ENCODE measurements at regions not wholly inside any gene's neighbourhood (a gene's known extent, or its start where the extent isn't known, plus 50 kb on each side); places are given as distances from the start of the nearest gene placed in this dataset.

- Histone ChIP-seq H3K4me1 (peaks cover 0 to 40% (median 0%) of the 10 kb centered on the region in 4 donors), H3K27ac (peak overlapping the region in 1 of 4 donors; percentile 36), H3K36me3 (no peaks in the 10 kb centered on the region), H3K27me3 (no peaks in the 10 kb centered on the region), H3K4me3 (no peak overlapping the region), H3K9me3 (no peaks in the 10 kb centered on the region)
- WGBS, 2 donors: 53 to 59% methylated on average over 4 of the region's 4 CpGs
- DNase-seq (ENCODE audit: low spot score in 2 of 2): no peak
- TF ChIP-seq EP300 (IDR thresholded peaks at IDR 0.05): peak in 1 of 2 donors; percentile 14
- no peak for TF ChIP-seq POLR2A (IDR thresholded peaks at IDR 0.05)
These were observed 388.0 kb downstream of the PLPP3 start for GRCh38 chr1:56191369-56191768.

GRCh38 chr1:56190806-56191365 lies 388.5 kb downstream of the PLPP3 start:
- no peaks in the 10 kb centered on the region for H3K36me3 ChIP-seq
- peak in 1 of 2 donors; percentile 22 for DNase-seq (ENCODE audit: low spot score in 2 of 2)
- H3K9me3 ChIP-seq: no peaks in the 10 kb centered on the region
- TF ChIP-seq, protein P1, sequence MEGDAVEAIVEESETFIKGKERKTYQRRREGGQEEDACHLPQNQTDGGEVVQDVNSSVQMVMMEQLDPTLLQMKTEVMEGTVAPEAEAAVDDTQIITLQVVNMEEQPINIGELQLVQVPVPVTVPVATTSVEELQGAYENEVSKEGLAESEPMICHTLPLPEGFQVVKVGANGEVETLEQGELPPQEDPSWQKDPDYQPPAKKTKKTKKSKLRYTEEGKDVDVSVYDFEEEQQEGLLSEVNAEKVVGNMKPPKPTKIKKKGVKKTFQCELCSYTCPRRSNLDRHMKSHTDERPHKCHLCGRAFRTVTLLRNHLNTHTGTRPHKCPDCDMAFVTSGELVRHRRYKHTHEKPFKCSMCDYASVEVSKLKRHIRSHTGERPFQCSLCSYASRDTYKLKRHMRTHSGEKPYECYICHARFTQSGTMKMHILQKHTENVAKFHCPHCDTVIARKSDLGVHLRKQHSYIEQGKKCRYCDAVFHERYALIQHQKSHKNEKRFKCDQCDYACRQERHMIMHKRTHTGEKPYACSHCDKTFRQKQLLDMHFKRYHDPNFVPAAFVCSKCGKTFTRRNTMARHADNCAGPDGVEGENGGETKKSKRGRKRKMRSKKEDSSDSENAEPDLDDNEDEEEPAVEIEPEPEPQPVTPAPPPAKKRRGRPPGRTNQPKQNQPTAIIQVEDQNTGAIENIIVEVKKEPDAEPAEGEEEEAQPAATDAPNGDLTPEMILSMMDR (IDR thresholded peaks at IDR 0.05): no peak
- TF ChIP-seq EP300 (IDR thresholded peaks at IDR 0.05): no peak
- TF ChIP-seq POLR2A (IDR thresholded peaks at IDR 0.05): no peak
- H3K4me1 ChIP-seq: peaks cover 0 to 40% (median 0%) of the 10 kb centered on the region in 4 donors
- no peaks in the 10 kb centered on the region for H3K27me3 ChIP-seq
- WGBS, 2 donors: 61 to 63% methylated on average over 7 of the region's 7 CpGs
- H3K4me3 ChIP-seq: no peak overlapping the region
- H3K27ac ChIP-seq: peak overlapping the region in 1 of 4 donors; percentile 36

- 72 to 75% methylated on average over 11 of the region's 11 CpGs for WGBS, 2 donors
- Histone ChIP-seq H3K4me3 (no peak overlapping the region), H3K36me3 (no peaks in the 10 kb centered on the region), H3K9me3 (no peaks in the 10 kb centered on the region), H3K27ac (peak overlapping the region in 1 of 4 donors; percentile 36), H3K27me3 (no peaks in the 10 kb centered on the region), H3K4me1 (peaks cover 0 to 40% (median 0%) of the 10 kb centered on the region in 4 donors)
- DNase-seq (ENCODE audit: low spot score in 2 of 2): no peak
- TF ChIP-seq EP300 (IDR thresholded peaks at IDR 0.05): no peak
- TF ChIP-seq, protein P1 (IDR thresholded peaks at IDR 0.05): peak in 2 of 5 experiments; percentile 27 to 38
These were observed 389.2 kb downstream of the PLPP3 start for GRCh38 chr1:56189946-56190805.

- WGBS, 2 donors: 50 to 56% methylated on average over 2 of the region's 2 CpGs
- TF ChIP-seq EP300 (IDR thresholded peaks at IDR 0.05) (no peak), POLR2A (IDR thresholded peaks at IDR 0.05) (no peak)
- TF ChIP-seq, protein P1 (IDR thresholded peaks at IDR 0.05): no peak
- DNase-seq (ENCODE audit: low spot score in 2 of 2): no peak
- Histone ChIP-seq H3K36me3 (no peaks in the 10 kb centered on the region), H3K9me3 (no peaks in the 10 kb centered on the region), H3K4me3 (no peak overlapping the region), H3K27me3 (no peaks in the 10 kb centered on the region), H3K27ac (no peak overlapping the region), H3K4me1 (peaks cover 0 to 40% (median 0%) of the 10 kb centered on the region in 4 donors)
These were observed 389.9 kb downstream of the PLPP3 start for GRCh38 chr1:56189454-56189853.

DNA sequence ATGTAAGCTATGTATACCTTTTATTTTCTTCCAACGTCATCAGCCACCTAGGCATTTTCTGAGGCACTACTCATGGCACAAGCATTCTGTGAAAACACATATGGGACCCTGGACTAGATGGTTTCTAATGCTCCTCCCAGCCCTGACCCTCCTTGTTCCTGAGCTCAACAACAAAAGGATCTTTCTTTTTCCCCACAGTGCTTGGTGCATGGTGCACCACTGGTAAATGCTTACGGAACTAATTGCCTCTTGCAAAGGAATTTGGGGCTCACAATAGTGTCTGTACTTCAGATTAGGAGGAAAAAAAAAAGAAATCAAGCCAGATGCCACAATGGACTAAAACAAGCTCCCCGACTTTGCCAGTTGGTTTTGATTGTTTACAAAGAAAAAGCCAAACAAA lies 390.5 kb downstream of the PLPP3 start:
- no peak overlapping the region for H3K27ac ChIP-seq
- 41 to 47% methylated on average over 3 of the region's 3 CpGs for WGBS, 2 donors

More for the DNA sequence above, 390.5 kb downstream of the PLPP3 start:
- Histone ChIP-seq H3K27me3 (no peaks in the 10 kb centered on the region), H3K4me3 (no peak overlapping the region), H3K36me3 (no peaks in the 10 kb centered on the region), H3K9me3 (no peaks in the 10 kb centered on the region), H3K4me1 (peaks cover 0 to 40% (median 0%) of the 10 kb centered on the region in 4 donors)
- TF ChIP-seq, protein P1 (IDR thresholded peaks at IDR 0.05): no peak
- DNase-seq (ENCODE audit: low spot score in 2 of 2): no peak

Data from tibial nerve (tissue), 4 donors.